H9 (cell line): ENCODE measurements at regions not wholly inside any gene's neighbourhood (a gene's known extent, or its start where the extent isn't known, plus 50 kb on each side); places are given as distances from the start of the nearest gene placed in this dataset.
A peak's percentile ranks its signal among the peaks of the same experiment; 100 is the strongest.

Source experiments
- DNase-seq: peaks from one replicate; pipeline ENCODE4 v3.0.0-alpha.2; 2017
- H2AFZ ChIP-seq: one replicate; pipeline ENCODE4 v1.6.1; 2013; ENCODE audit warnings: mild to moderate bottlenecking, low read length, control low read depth, moderate library complexity
- H2AK5ac ChIP-seq: 2 replicates; pipeline ENCODE4 v1.6.1; 2013; ENCODE audit warnings: low read length, control low read depth, mixed read lengths; ENCODE audit not compliant: insufficient read length
- H2BK120ac ChIP-seq: one replicate; pipeline ENCODE4 v1.6.1; 2013; ENCODE audit warnings: low read depth, mild to moderate bottlenecking, low read length, control low read depth, inconsistent platforms; ENCODE audit not compliant: poor library complexity, severe bottlenecking
- H2BK12ac ChIP-seq: 2 replicates; pipeline ENCODE4 v1.6.1; 2013; ENCODE audit warnings: low read length, control low read depth, mixed read lengths, low read depth; ENCODE audit not compliant: insufficient read length
- H2BK15ac ChIP-seq: 2 replicates; pipeline ENCODE4 v1.6.1; 2013; ENCODE audit warnings: low read depth, low read length, control low read depth
- H2BK20ac ChIP-seq: one replicate; pipeline ENCODE4 v1.6.1; 2013; ENCODE audit warnings: low read depth, mild to moderate bottlenecking, low read length, control low read depth, inconsistent platforms; ENCODE audit not compliant: poor library complexity, severe bottlenecking
- H2BK5ac ChIP-seq: 2 replicates; pipeline ENCODE4 v1.6.1; 2013; ENCODE audit warnings: low read length, control low read depth, mixed read lengths; ENCODE audit not compliant: insufficient read length
- H3K14ac ChIP-seq: 2 replicates; pipeline ENCODE4 v1.6.1; 2013; ENCODE audit warnings: low read length, control low read depth; ENCODE audit not compliant: insufficient read depth
- H3K18ac ChIP-seq: 2 replicates; pipeline ENCODE4 v1.6.1; 2013; ENCODE audit warnings: low read depth, mild to moderate bottlenecking, mixed read lengths, low read length, control low read depth; ENCODE audit not compliant: insufficient read length
- H3K23ac ChIP-seq: 2 replicates; pipeline ENCODE4 v1.6.1; 2013; ENCODE audit warnings: low read length, control low read depth, mixed read lengths, low read depth; ENCODE audit not compliant: insufficient read length
- H3K23me2 ChIP-seq: 2 replicates; pipeline ENCODE4 v1.6.1; 2013; ENCODE audit warnings: low read depth, mild to moderate bottlenecking, mixed read lengths, low read length, control low read depth; ENCODE audit not compliant: insufficient read length, poor library complexity, severe bottlenecking
- H3K27ac ChIP-seq: 2 replicates; pipeline ENCODE4 v1.5.1; 2013; ENCODE audit warnings: low read length, control low read depth, mixed read lengths, low read depth; ENCODE audit not compliant: insufficient read length
- H3K27me3 ChIP-seq: 2 replicates; pipeline ENCODE4 v1.6.1; 2013; ENCODE audit warnings: low read length, control low read depth, inconsistent platforms; ENCODE audit not compliant: insufficient read depth
- H3K4ac ChIP-seq: 2 replicates; pipeline ENCODE4 v1.6.1; 2013; ENCODE audit warnings: low read depth, mild to moderate bottlenecking, control low read depth, inconsistent platforms, low read length, moderate library complexity
- H3K4me1 ChIP-seq: 2 replicates; pipeline ENCODE4 v1.6.1; 2013; ENCODE audit warnings: low read length, control low read depth, inconsistent platforms; ENCODE audit not compliant: insufficient read depth
- H3K4me2 ChIP-seq: 2 replicates; pipeline ENCODE4 v1.6.1; 2013; ENCODE audit warnings: low read length, control low read depth, mixed read lengths; ENCODE audit not compliant: insufficient read length, insufficient read depth
- H3K56ac ChIP-seq: 2 replicates; pipeline ENCODE4 v1.6.1; 2013; ENCODE audit warnings: low read depth, mild to moderate bottlenecking, mixed read lengths, low read length, control low read depth; ENCODE audit not compliant: insufficient read length
- H3K79me1 ChIP-seq: 2 replicates; pipeline ENCODE4 v1.6.1; 2013; ENCODE audit warnings: low read depth, mild to moderate bottlenecking, moderate library complexity, low read length, control low read depth, inconsistent platforms; ENCODE audit not compliant: insufficient read depth, poor library complexity, severe bottlenecking
- H3K79me2 ChIP-seq: 2 replicates; pipeline ENCODE4 v1.6.1; 2013; ENCODE audit warnings: low read length, control low read depth, inconsistent platforms; ENCODE audit not compliant: insufficient read depth
- H3K9ac ChIP-seq: 2 replicates; pipeline ENCODE4 v1.6.1; 2013; ENCODE audit warnings: low read length, control low read depth, mixed read lengths; ENCODE audit not compliant: insufficient read length; ENCODE audit errors: extremely low read depth
- H3K9me3 ChIP-seq: one replicate; pipeline ENCODE4 v1.6.1; 2013; ENCODE audit warnings: low read depth, low read length, inconsistent platforms; ENCODE audit not compliant: control insufficient read depth
- H3T11ph ChIP-seq: one replicate; pipeline ENCODE4 v1.6.1; 2013; ENCODE audit warnings: mild to moderate bottlenecking, low read length, control low read depth, inconsistent platforms
- H4K20me1 ChIP-seq: one replicate; pipeline ENCODE4 v1.6.1; 2013; ENCODE audit not compliant: control insufficient read depth, insufficient read length, insufficient read depth
- H4K5ac ChIP-seq: 2 replicates; pipeline ENCODE4 v1.6.1; 2013; ENCODE audit warnings: low read depth, mild to moderate bottlenecking, mixed read lengths, low read length, control low read depth; ENCODE audit not compliant: insufficient read length
- H4K8ac ChIP-seq: replicated peaks from 2 replicates; pipeline ENCODE4 v1.6.1; 2013; ENCODE audit warnings: low read length, control low read depth, mixed read lengths, low read depth; ENCODE audit not compliant: insufficient read length
- H4K91ac ChIP-seq: 2 replicates; pipeline ENCODE4 v1.6.1; 2013; ENCODE audit warnings: low read depth, mild to moderate bottlenecking, moderate library complexity, mixed read lengths, low read length, control low read depth; ENCODE audit not compliant: insufficient read length
- H3K27ac Mint-ChIP-seq, 3 experiments: 2 replicates in 2 of 3; 3 replicates in 1 of 3; pipeline ENCODE4 v1.8.0; 2020 to 2021; ENCODE audit warnings: mixed read lengths in 3 of 3, mild to moderate bottlenecking in 1 of 3, moderate library complexity in 1 of 3
- H3K27me3 Mint-ChIP-seq: 2 replicates; pipeline ENCODE4 v1.8.0; 2021; ENCODE audit warnings: low read depth, mild to moderate bottlenecking, moderate library complexity, mixed read lengths
- H3K36me3 Mint-ChIP-seq, 3 experiments: 2 replicates in 2 of 3; 3 replicates in 1 of 3; pipeline ENCODE4 v1.8.0; 2020 to 2021; ENCODE audit warnings: low read depth in 3 of 3, mixed read lengths in 3 of 3; ENCODE audit not compliant: insufficient read depth in 1 of 3
- H3K4me1 Mint-ChIP-seq, 2 experiments: 2 replicates each; pipeline ENCODE4 v1.8.0; 2020; ENCODE audit warnings: mixed read lengths in 2 of 2
- H3K4me3 Mint-ChIP-seq, 2 experiments: 2 replicates in 1 of 2; 3 replicates in 1 of 2; pipeline ENCODE4 v1.8.0; 2020 to 2021; ENCODE audit warnings: mild to moderate bottlenecking in 2 of 2, mixed read lengths in 2 of 2, moderate library complexity in 1 of 2
- H3K9me3 Mint-ChIP-seq, 2 experiments: 2 replicates in 1 of 2; 3 replicates in 1 of 2; pipeline ENCODE4 v1.8.0; 2020; ENCODE audit warnings: mild to moderate bottlenecking in 2 of 2, mixed read lengths in 2 of 2, moderate library complexity in 1 of 2
- WGBS: extraction: QIAGEN DNeasy Blood & Tissue Kit; methylation state at CpG from one replicate; pipeline ENCODE4 v1.1.7; 2013; ENCODE audit warnings: missing lambda C conversion rate, low lambda C conversion rate, mixed read lengths; ENCODE audit not compliant: insufficient read length; ENCODE audit errors: extremely low coverage; 5-methylcytosine and 5-hydroxymethylcytosine counted together
- TF ChIP-seq, protein P1 (sequence below): fragments of 200-600 bp; sonication (generic); conservative IDR thresholded peaks from 3 replicates; pipeline ENCODE4 v1.8.0; 2021; ENCODE audit warnings: antibody characterized with exemption, mild to moderate bottlenecking

DNA sequence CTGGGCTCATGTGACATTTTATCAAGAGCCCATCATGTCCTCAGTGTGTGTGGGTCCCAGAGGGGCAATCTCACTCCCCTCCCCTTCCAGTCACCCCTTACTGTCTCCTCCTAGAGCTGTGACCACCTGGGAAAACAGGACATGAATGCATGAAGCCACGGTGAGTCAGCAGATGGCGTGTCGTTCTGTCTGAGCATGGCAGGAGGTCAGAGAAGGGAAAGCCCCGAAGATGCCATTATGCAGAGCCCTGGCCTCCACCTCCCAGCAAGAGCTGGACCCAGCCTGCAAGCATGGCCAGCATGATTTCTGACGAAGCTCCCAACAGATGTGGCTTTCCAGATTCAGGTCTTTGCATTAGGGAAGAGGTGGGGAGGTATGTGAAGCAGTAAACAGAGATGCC is 118.5 kb downstream of the TLE3 start:
- Histone ChIP-seq H3K4me1 (0 out of 2 replicates have a peak, but pooled peaks cover 3% of the 10 kb centered on the region), H3K18ac (no peak overlapping the region), H4K8ac (no peak overlapping the region), H2BK12ac (no peak overlapping the region), H3T11ph (no peak overlapping the region), H4K20me1 (no peaks in the 10 kb centered on the region), H2AFZ (no peak overlapping the region), H2BK20ac (no peak overlapping the region), H3K79me1 (no peaks in the 10 kb centered on the region), H3K4me2 (no peak overlapping the region), H3K9ac (no peak overlapping the region), H4K5ac (no peak overlapping the region), H3K14ac (no peak overlapping the region), H2AK5ac (no peak overlapping the region), H3K9me3 (no peaks in the 10 kb centered on the region), H2BK5ac (no peak overlapping the region), H2BK15ac (no peak overlapping the region), H3K23ac (no peak overlapping the region), H3K4ac (no peak overlapping the region), H2BK120ac (no peak overlapping the region), H3K27ac (no peak overlapping the region), H4K91ac (no peak overlapping the region), H3K27me3 (no peaks in the 10 kb centered on the region), H3K79me2 (no peaks in the 10 kb centered on the region), H3K23me2 (no peaks in the 10 kb centered on the region), H3K56ac (no peak overlapping the region)
- H3K27ac Mint-ChIP-seq: peak overlapping the region in 1 of 3 experiments; percentile 62; a peak in 1 of 7 replicates
- no peaks in the 10 kb centered on the region; a peak in 3 of 5 replicates for H3K9me3 Mint-ChIP-seq
- no CpG with 5 or more reads among the region's 5 CpGs for WGBS
- peaks cover 6% of the 10 kb centered on the region for H3K27me3 Mint-ChIP-seq
- H3K4me3 Mint-ChIP-seq: no peak overlapping the region
- no peaks in the 10 kb centered on the region for H3K36me3 Mint-ChIP-seq
- TF ChIP-seq, protein P1, sequence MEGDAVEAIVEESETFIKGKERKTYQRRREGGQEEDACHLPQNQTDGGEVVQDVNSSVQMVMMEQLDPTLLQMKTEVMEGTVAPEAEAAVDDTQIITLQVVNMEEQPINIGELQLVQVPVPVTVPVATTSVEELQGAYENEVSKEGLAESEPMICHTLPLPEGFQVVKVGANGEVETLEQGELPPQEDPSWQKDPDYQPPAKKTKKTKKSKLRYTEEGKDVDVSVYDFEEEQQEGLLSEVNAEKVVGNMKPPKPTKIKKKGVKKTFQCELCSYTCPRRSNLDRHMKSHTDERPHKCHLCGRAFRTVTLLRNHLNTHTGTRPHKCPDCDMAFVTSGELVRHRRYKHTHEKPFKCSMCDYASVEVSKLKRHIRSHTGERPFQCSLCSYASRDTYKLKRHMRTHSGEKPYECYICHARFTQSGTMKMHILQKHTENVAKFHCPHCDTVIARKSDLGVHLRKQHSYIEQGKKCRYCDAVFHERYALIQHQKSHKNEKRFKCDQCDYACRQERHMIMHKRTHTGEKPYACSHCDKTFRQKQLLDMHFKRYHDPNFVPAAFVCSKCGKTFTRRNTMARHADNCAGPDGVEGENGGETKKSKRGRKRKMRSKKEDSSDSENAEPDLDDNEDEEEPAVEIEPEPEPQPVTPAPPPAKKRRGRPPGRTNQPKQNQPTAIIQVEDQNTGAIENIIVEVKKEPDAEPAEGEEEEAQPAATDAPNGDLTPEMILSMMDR: peak; percentile 27; the same call in 2 of the 3 replicates
- DNase-seq: peak; percentile 49
- peaks cover 14 to 24% of the 10 kb centered on the region in 2 experiments for H3K4me1 Mint-ChIP-seq
